Calu3 (cell line): ENCODE measurements at regions not wholly inside any gene's neighbourhood (a gene's known extent, or its start where the extent isn't known, plus 50 kb on each side); places are given as distances from the start of the nearest gene placed in this dataset.

ENCODE experiments used
- BruUV-seq: library from RNA; stranded (reverse); fragments of 400-500 nt; replicated peaks from 2 replicates; lab custom pipeline; 2021; lab: Mats Ljungman, UMichigan
- CTCF ChIA-PET: fragments of 300-600 bp; sonication (Branson Sonifier 250); formaldehyde crosslinking; loops from one replicate; lab custom pipeline; 2022; ENCODE audit warnings: antibody characterized with exemption; lab: Charles Lee
- DNase-seq: peaks from one replicate; pipeline ENCODE4 v3.0.0; 2022
- H3K27ac Mint-ChIP-seq: one replicate; pipeline ENCODE4 v1.8.0; 2022; ENCODE audit warnings: mixed read lengths; ENCODE audit not compliant: unreplicated experiment
- H3K27me3 Mint-ChIP-seq: one replicate; pipeline ENCODE4 v1.8.0; 2022; ENCODE audit warnings: mixed read lengths; ENCODE audit not compliant: unreplicated experiment
- H3K36me3 Mint-ChIP-seq: one replicate; pipeline ENCODE4 v1.8.0; 2022; ENCODE audit warnings: mild to moderate bottlenecking, moderate library complexity, mixed read lengths; ENCODE audit not compliant: insufficient read depth, unreplicated experiment
- H3K4me1 Mint-ChIP-seq: one replicate; pipeline ENCODE4 v1.8.0; 2022; ENCODE audit warnings: mild to moderate bottlenecking, low read depth, mixed read lengths; ENCODE audit not compliant: unreplicated experiment
- H3K4me3 Mint-ChIP-seq: one replicate; pipeline ENCODE4 v1.8.0; 2022; ENCODE audit warnings: mild to moderate bottlenecking, low read depth, moderate library complexity, mixed read lengths; ENCODE audit not compliant: unreplicated experiment
- H3K9me3 Mint-ChIP-seq: one replicate; pipeline ENCODE4 v1.8.0; 2022; ENCODE audit warnings: low read depth, mixed read lengths; ENCODE audit not compliant: unreplicated experiment
- CTCF ChIP-seq: fragments of 200-600 bp; IDR thresholded peaks from one replicate; pipeline ENCODE4 v1.8.0; 2022; ENCODE audit warnings: antibody characterized with exemption; ENCODE audit not compliant: unreplicated experiment
- intact Hi-C: fragments of 100-400 bp; cut with micrococcal nuclease; formaldehyde crosslinking; loops from one replicate; pipeline ENCODE4 v1.10.0; 2022; ENCODE audit not compliant: unreplicated experiment

- H3K27me3 Mint-ChIP-seq = no peaks in the 10 kb centered on the region
- no peaks in the 10 kb centered on the region for H3K9me3 Mint-ChIP-seq
- no peaks in the 10 kb centered on the region for H3K4me1 Mint-ChIP-seq
- BruUV-seq = no TSS peak
- no peak overlapping the region for H3K27ac Mint-ChIP-seq
- no peaks in the 10 kb centered on the region for H3K36me3 Mint-ChIP-seq
- TF ChIP-seq CTCF = no peak
- intact Hi-C loops = no loop called here
- CTCF ChIA-PET = no interaction called here
- DNase-seq = no peak
- no peak overlapping the region for H3K4me3 Mint-ChIP-seq
Measured at GRCh38 chr13:85632526-85633195, 166.6 kb downstream of the SLITRK6 start.

GRCh38 chr13:85631801-85632200 is 167.4 kb downstream of the SLITRK6 start:
- intact Hi-C loops = no loop called here
- Mint-ChIP-seq H3K4me1 (no peaks in the 10 kb centered on the region), H3K4me3 (no peak overlapping the region), H3K9me3 (no peaks in the 10 kb centered on the region), H3K27ac (no peak overlapping the region), H3K27me3 (no peaks in the 10 kb centered on the region), H3K36me3 (no peaks in the 10 kb centered on the region)
- TF ChIP-seq CTCF = no peak
- no TSS peak for BruUV-seq
- CTCF ChIA-PET = no interaction called here
- DNase-seq = no peak

GRCh38 chr13:85626603-85627002 is 172.6 kb downstream of the SLITRK6 start:
- Mint-ChIP-seq H3K9me3 (no peaks in the 10 kb centered on the region), H3K27me3 (no peaks in the 10 kb centered on the region), H3K36me3 (no peaks in the 10 kb centered on the region), H3K27ac (no peak overlapping the region), H3K4me3 (no peak overlapping the region), H3K4me1 (no peaks in the 10 kb centered on the region)
- CTCF ChIA-PET = no interaction called here
- no TSS peak for BruUV-seq
- intact Hi-C loops = no loop called here
- no peak for DNase-seq
- TF ChIP-seq CTCF = no peak

DNA sequence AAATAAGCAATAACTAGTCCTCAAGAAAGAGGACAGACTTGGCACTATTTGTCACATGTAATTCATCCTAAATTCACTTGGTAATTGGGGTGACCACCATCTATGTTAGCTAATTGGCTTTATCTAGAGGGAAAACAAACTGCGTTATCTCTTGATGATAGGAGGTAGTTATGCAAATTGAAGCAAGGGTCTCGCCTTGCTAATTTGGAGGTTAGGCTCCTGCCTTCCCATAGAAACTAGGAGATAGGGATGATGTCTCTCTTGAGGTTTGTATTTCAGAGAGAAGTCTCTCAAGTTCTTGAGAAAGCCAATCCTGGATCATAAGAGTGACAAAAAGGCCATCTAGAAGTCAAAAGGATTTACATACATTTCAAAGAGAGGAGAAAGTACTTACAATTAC is 179.9 kb downstream of the SLITRK6 start:
- no peak for TF ChIP-seq CTCF
- Mint-ChIP-seq H3K4me3 (no peak overlapping the region), H3K9me3 (no peaks in the 10 kb centered on the region), H3K4me1 (no peaks in the 10 kb centered on the region), H3K27ac (no peak overlapping the region), H3K36me3 (no peaks in the 10 kb centered on the region), H3K27me3 (no peaks in the 10 kb centered on the region)
- BruUV-seq = no TSS peak
- no peak for DNase-seq
- CTCF ChIA-PET = no interaction called here
- intact Hi-C loops = no loop called here
